Astrocyte (in vitro differentiated cells and primary cell): ENCODE measurements at regions not wholly inside any gene's neighbourhood (a gene's known extent, or its start where the extent isn't known, plus 50 kb on each side); places are given as distances from the start of the nearest gene placed in this dataset.

ENCODE experiments used
- DNase-seq: peaks from one replicate; pipeline ENCODE4 v3.0.0-alpha.2; 2010; ENCODE audit warnings: low read depth
- FAIRE-seq: peaks from 2 replicates; lab custom pipeline; 2011; peaks lifted over from hg19 to GRCh38; lab: Jason Lieb, UNC
- H2AFZ ChIP-seq: 2 replicates; pipeline ENCODE4 v1.6.0; 2012; ENCODE audit warnings: low read depth, low read length, inconsistent platforms
- H3K27ac ChIP-seq: 2 replicates; pipeline ENCODE4 v1.5.1; 2011; ENCODE audit warnings: low read depth, low read length, inconsistent platforms
- H3K27me3 ChIP-seq: 2 replicates; pipeline ENCODE4 v1.6.0; 2011; ENCODE audit warnings: low read length, inconsistent platforms; ENCODE audit not compliant: insufficient read depth
- H3K36me3 ChIP-seq: 2 replicates; pipeline ENCODE4 v1.5.1; 2011; ENCODE audit warnings: low read length, inconsistent platforms; ENCODE audit not compliant: insufficient read depth
- H3K4me1 ChIP-seq: 2 replicates; pipeline ENCODE4 v1.5.1; 2011; ENCODE audit warnings: low read length, inconsistent platforms; ENCODE audit not compliant: insufficient read depth
- H3K4me2 ChIP-seq: 2 replicates; pipeline ENCODE4 v1.6.0; 2012; ENCODE audit warnings: low read length, inconsistent platforms
- H3K4me3 ChIP-seq: 2 replicates; pipeline ENCODE4 v1.5.1; 2011; ENCODE audit warnings: low read depth, mild to moderate bottlenecking, low read length, inconsistent platforms; ENCODE audit not compliant: insufficient read depth
- H3K79me2 ChIP-seq: 2 replicates; pipeline ENCODE4 v1.6.0; 2012; ENCODE audit warnings: mild to moderate bottlenecking, low read length, inconsistent platforms; ENCODE audit not compliant: insufficient read depth
- H3K9ac ChIP-seq: 2 replicates; pipeline ENCODE4 v1.6.0; 2012; ENCODE audit warnings: mild to moderate bottlenecking, low read length, inconsistent platforms
- H3K9me3 ChIP-seq: 2 replicates; pipeline ENCODE4 v1.5.1; 2012; ENCODE audit warnings: low read depth, mild to moderate bottlenecking, low read length, inconsistent platforms; ENCODE audit not compliant: insufficient read depth
- H4K20me1 ChIP-seq: 2 replicates; pipeline ENCODE4 v1.6.0; 2012; ENCODE audit warnings: low read length, inconsistent platforms; ENCODE audit not compliant: insufficient read depth
- H3K27ac Mint-ChIP-seq: one replicate; pipeline ENCODE4 v1.8.0; 2021; ENCODE audit warnings: mild to moderate bottlenecking, mixed read lengths; ENCODE audit not compliant: unreplicated experiment
- H3K27me3 Mint-ChIP-seq: one replicate; pipeline ENCODE4 v1.8.0; 2021; ENCODE audit warnings: low read depth, mixed read lengths; ENCODE audit not compliant: unreplicated experiment
- H3K36me3 Mint-ChIP-seq: one replicate; pipeline ENCODE4 v1.8.0; 2021; ENCODE audit warnings: low read depth, mixed read lengths; ENCODE audit not compliant: unreplicated experiment
- H3K4me1 Mint-ChIP-seq: one replicate; pipeline ENCODE4 v1.8.0; 2021; ENCODE audit warnings: low read depth, mixed read lengths; ENCODE audit not compliant: unreplicated experiment
- H3K4me3 Mint-ChIP-seq: one replicate; pipeline ENCODE4 v1.8.0; 2021; ENCODE audit warnings: mild to moderate bottlenecking, moderate library complexity, mixed read lengths; ENCODE audit not compliant: unreplicated experiment
- H3K9me3 Mint-ChIP-seq: one replicate; pipeline ENCODE4 v1.8.0; 2021; ENCODE audit warnings: mild to moderate bottlenecking, mixed read lengths; ENCODE audit not compliant: unreplicated experiment
- EZH2 ChIP-seq: IDR thresholded peaks from 2 replicates; pipeline ENCODE4 v1.6.1; 2012; ENCODE audit warnings: mild to moderate bottlenecking, low read length, inconsistent platforms; ENCODE audit not compliant: insufficient read depth
- TF ChIP-seq, protein P1 (sequence below): IDR thresholded peaks from 2 replicates; pipeline ENCODE4 v1.5.1; 2011; ENCODE audit warnings: low read depth, mild to moderate bottlenecking, inconsistent platforms, low read length, moderate library complexity; ENCODE audit not compliant: insufficient read depth

DNA sequence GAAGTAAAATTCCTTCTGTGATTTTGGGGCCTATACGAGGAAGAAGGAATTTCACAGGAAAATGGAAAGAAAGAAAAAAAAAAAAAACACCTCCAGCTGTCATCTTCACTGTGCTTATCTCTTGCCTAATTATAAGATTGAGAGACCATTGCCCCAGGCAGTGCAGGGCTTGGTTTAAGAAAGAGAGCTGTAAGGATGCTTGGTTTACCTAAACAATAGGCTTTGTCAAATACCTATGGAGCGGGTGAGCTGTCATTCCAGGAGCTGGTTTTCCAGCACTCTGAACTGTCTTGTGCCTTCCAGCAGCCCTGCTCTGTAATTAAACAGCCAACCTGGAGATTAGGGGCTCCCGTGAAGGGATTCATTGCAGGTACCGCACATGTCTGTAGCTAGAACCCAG, 137.8 kb downstream of the EDN3 start:
- no peaks in the 10 kb centered on the region for H3K4me1 ChIP-seq
- no peak overlapping the region for H3K27ac ChIP-seq
- H3K4me2 ChIP-seq = no peak overlapping the region
- no peak overlapping the region for H3K4me3 Mint-ChIP-seq
- FAIRE-seq (no peak), DNase-seq (no peak)
- no peak overlapping the region for H3K9ac ChIP-seq
- H3K4me3 ChIP-seq = no peak overlapping the region
- peaks cover 5% of the 10 kb centered on the region for H3K4me1 Mint-ChIP-seq
- H4K20me1 ChIP-seq = no peaks in the 10 kb centered on the region
- H3K9me3 Mint-ChIP-seq = no peaks in the 10 kb centered on the region
- no peaks in the 10 kb centered on the region for H3K27me3 ChIP-seq
- peaks cover 18% of the 10 kb centered on the region for H3K27me3 Mint-ChIP-seq
- no peaks in the 10 kb centered on the region for H3K36me3 ChIP-seq
- H3K9me3 ChIP-seq = no peaks in the 10 kb centered on the region
- H2AFZ ChIP-seq = no peak overlapping the region
- H3K79me2 ChIP-seq = no peaks in the 10 kb centered on the region
- TF ChIP-seq, protein P1, sequence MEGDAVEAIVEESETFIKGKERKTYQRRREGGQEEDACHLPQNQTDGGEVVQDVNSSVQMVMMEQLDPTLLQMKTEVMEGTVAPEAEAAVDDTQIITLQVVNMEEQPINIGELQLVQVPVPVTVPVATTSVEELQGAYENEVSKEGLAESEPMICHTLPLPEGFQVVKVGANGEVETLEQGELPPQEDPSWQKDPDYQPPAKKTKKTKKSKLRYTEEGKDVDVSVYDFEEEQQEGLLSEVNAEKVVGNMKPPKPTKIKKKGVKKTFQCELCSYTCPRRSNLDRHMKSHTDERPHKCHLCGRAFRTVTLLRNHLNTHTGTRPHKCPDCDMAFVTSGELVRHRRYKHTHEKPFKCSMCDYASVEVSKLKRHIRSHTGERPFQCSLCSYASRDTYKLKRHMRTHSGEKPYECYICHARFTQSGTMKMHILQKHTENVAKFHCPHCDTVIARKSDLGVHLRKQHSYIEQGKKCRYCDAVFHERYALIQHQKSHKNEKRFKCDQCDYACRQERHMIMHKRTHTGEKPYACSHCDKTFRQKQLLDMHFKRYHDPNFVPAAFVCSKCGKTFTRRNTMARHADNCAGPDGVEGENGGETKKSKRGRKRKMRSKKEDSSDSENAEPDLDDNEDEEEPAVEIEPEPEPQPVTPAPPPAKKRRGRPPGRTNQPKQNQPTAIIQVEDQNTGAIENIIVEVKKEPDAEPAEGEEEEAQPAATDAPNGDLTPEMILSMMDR = no peak
- TF ChIP-seq EZH2 = no peak
- H3K27ac Mint-ChIP-seq = no peak overlapping the region
- no peaks in the 10 kb centered on the region for H3K36me3 Mint-ChIP-seq

DNA sequence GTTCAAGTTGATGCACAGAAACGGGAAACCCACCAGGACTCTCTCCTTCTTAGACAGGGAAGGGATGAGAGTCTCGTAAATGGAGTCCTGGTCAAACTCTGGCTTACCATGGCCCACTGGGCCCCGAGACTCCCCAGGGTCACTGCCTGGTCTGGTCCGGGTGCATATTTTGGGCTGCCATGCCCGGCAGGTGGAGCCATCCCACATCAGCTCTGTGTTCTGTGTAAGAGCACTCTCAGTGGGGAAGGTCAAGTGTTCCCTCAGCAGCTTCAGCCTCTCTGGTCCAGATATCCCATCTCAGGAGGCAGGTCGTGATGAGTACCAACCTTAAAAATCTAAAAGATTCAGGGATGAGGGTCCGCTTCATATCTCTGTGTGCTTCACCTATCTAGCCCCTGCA, 138.8 kb downstream of the EDN3 start:
- Histone ChIP-seq H2AFZ (no peak overlapping the region), H3K4me2 (no peak overlapping the region), H3K27ac (no peak overlapping the region), H3K27me3 (no peaks in the 10 kb centered on the region), H3K4me1 (no peaks in the 10 kb centered on the region), H3K9me3 (no peaks in the 10 kb centered on the region), H3K36me3 (no peaks in the 10 kb centered on the region), H3K4me3 (no peak overlapping the region), H3K9ac (no peak overlapping the region), H3K79me2 (no peaks in the 10 kb centered on the region), H4K20me1 (no peaks in the 10 kb centered on the region)
- Mint-ChIP-seq H3K4me1 (peaks cover 5% of the 10 kb centered on the region), H3K27ac (no peak overlapping the region), H3K27me3 (peaks cover 28% of the 10 kb centered on the region), H3K4me3 (no peak overlapping the region), H3K36me3 (no peaks in the 10 kb centered on the region), H3K9me3 (no peaks in the 10 kb centered on the region)
- FAIRE-seq (no peak), DNase-seq (no peak)
- no peak for TF ChIP-seq EZH2
- TF ChIP-seq, protein P1 = no peak

DNA sequence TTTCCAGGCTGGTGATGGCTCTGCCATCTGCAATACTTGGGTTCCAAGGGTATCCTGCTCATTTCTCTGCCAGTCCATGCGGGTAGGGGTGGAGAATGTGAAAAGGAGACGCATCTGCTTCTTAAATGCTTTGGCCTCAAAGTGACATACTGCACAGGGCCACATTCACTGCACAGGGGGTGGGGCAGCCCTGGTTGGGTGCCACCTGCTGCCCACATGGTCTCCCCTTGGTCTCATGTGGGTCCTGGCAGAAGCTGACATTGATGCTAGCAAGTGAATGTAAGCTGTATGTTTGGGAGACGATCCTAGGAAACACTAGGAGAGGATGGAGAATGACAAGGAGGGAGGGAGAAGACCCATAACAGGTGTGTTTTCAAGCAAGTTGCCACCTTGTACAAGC, 140.9 kb downstream of the EDN3 start:
- FAIRE-seq (no peak), DNase-seq (no peak)
- H3K4me3 Mint-ChIP-seq = no peak overlapping the region
- Histone ChIP-seq H3K9ac (no peak overlapping the region), H3K9me3 (no peaks in the 10 kb centered on the region), H4K20me1 (no peaks in the 10 kb centered on the region), H3K4me3 (no peak overlapping the region), H3K27ac (no peak overlapping the region), H3K36me3 (no peaks in the 10 kb centered on the region), H2AFZ (no peak overlapping the region), H3K4me1 (no peaks in the 10 kb centered on the region), H3K4me2 (no peak overlapping the region), H3K27me3 (no peaks in the 10 kb centered on the region), H3K79me2 (no peaks in the 10 kb centered on the region)
- no peaks in the 10 kb centered on the region for H3K9me3 Mint-ChIP-seq
- peak overlapping the region; percentile 41 for H3K27ac Mint-ChIP-seq
- peaks cover 47% of the 10 kb centered on the region for H3K27me3 Mint-ChIP-seq
- H3K36me3 Mint-ChIP-seq = no peaks in the 10 kb centered on the region
- TF ChIP-seq, protein P1 = no peak
- TF ChIP-seq EZH2 = no peak
- H3K4me1 Mint-ChIP-seq = no peaks in the 10 kb centered on the region
